Epithelial cell of proximal tubule (primary cell): ENCODE measurements at regions not wholly inside any gene's neighbourhood (a gene's known extent, or its start where the extent isn't known, plus 50 kb on each side); places are given as distances from the start of the nearest gene placed in this dataset.
"Not testable (repeated sequence)": the region's sequence is repeated elsewhere in the genome, so short reads cannot be mapped to it uniquely, and the experiment has no call there.

Experiments used
- DNase-seq: peaks from one replicate; pipeline ENCODE4 v3.0.0-alpha.2; 2011; ENCODE audit warnings: low read depth
- H3K4me3 ChIP-seq: 2 replicates; pipeline ENCODE4 v1.5.1; 2011; ENCODE audit warnings: low read depth, mild to moderate bottlenecking, low read length
- TF ChIP-seq, protein P1 (sequence below): conservative IDR thresholded peaks from 2 replicates; pipeline ENCODE4 v1.5.1; 2012; ENCODE audit warnings: low read depth, mild to moderate bottlenecking, low read length

DNA sequence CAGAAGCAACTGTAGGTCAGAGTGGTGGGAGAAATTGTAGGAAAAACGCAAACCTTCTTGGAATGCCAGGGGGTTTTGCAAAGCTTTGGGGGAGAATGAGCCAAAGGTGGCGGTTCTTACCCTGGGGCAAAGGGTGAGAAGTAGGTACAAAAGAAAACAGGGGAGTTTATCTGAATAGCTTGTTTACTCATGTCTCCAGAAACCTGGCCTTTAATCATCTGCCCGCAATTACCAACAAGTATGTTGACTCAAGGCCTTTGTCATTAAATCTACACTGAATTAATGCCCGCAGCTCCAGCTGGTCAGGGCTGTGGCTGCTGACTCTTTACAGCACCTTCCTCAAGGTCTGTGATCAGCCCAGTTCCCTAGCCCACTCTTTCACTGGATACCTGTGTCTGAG is 320.1 kb downstream of the CBLN1 start:
- no peak overlapping the region for H3K4me3 ChIP-seq
- no peak for DNase-seq
- TF ChIP-seq, protein P1, sequence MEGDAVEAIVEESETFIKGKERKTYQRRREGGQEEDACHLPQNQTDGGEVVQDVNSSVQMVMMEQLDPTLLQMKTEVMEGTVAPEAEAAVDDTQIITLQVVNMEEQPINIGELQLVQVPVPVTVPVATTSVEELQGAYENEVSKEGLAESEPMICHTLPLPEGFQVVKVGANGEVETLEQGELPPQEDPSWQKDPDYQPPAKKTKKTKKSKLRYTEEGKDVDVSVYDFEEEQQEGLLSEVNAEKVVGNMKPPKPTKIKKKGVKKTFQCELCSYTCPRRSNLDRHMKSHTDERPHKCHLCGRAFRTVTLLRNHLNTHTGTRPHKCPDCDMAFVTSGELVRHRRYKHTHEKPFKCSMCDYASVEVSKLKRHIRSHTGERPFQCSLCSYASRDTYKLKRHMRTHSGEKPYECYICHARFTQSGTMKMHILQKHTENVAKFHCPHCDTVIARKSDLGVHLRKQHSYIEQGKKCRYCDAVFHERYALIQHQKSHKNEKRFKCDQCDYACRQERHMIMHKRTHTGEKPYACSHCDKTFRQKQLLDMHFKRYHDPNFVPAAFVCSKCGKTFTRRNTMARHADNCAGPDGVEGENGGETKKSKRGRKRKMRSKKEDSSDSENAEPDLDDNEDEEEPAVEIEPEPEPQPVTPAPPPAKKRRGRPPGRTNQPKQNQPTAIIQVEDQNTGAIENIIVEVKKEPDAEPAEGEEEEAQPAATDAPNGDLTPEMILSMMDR: no peak

GRCh38 chr16:48960830-48961229 is 320.8 kb downstream of the CBLN1 start:
- no peak overlapping the region for H3K4me3 ChIP-seq
- DNase-seq: no peak
- TF ChIP-seq, protein P1: no peak

- DNase-seq: no peak
- TF ChIP-seq, protein P1: no peak
- no peak overlapping the region for H3K4me3 ChIP-seq
Observed at GRCh38 chr16:48959747-48960146, 321.9 kb downstream of the CBLN1 start.

GRCh38 chr16:48959204-48959603 is 322.4 kb downstream of the CBLN1 start:
- peak; percentile 19 for DNase-seq
- TF ChIP-seq, protein P1: no peak
- no peak overlapping the region for H3K4me3 ChIP-seq

GRCh38 chr16:48958681-48959080 is 323.0 kb downstream of the CBLN1 start:
- TF ChIP-seq, protein P1: no peak
- DNase-seq: no peak
- H3K4me3 ChIP-seq: no peak overlapping the region

DNA sequence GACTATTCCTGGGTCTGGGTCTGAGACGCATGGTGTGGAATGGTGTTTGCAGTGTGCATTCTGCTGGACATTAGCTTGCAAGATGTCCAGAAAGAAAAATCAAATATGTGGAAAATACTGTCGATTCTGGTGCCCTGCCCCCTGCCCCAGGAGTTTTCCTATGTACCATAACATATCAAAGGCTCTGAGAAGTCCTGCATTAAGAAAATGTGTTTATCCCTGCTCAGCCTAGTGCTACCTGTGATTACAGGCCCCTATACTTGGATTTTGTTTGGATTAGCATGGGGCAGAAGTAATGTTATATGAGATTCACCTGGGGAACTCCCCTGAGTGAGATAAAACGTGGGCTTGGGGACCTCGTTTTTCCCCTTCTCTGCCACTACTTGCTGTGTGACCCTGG is 325.0 kb downstream of the CBLN1 start:
- no peak overlapping the region for H3K4me3 ChIP-seq
- TF ChIP-seq, protein P1: no peak
- no peak for DNase-seq

GRCh38 chr16:48955837-48956236 is 325.8 kb downstream of the CBLN1 start:
- TF ChIP-seq, protein P1: no peak
- DNase-seq: no peak
- no peak overlapping the region for H3K4me3 ChIP-seq

- H3K4me3 ChIP-seq, DNase-seq: not testable (repeated sequence)
Observed at GRCh38 chr16:48951621-48952125, 330.0 kb downstream of the CBLN1 start.
